OCI-LY3 (cell line): ENCODE measurements at regions not wholly inside any gene's neighbourhood (a gene's known extent, or its start where the extent isn't known, plus 50 kb on each side); places are given as distances from the start of the nearest gene placed in this dataset.

Experiments
- H2AFZ ChIP-seq: fragments of 200-600, 300-600 bp; shearing (Covaris generic); 2 replicates; pipeline ENCODE4 v1.6.0; 2014; ENCODE audit warnings: antibody characterized with exemption, low read depth, low read length
- H3K27ac ChIP-seq: fragments of 200-600, 300-600 bp; sonication (generic); 2 replicates; pipeline ENCODE4 v1.5.1; 2014; ENCODE audit warnings: mild to moderate bottlenecking, low read length, moderate library complexity, mixed read lengths
- H3K27me3 ChIP-seq: fragments of 200-600, 300-600 bp; sonication (generic); 2 replicates; pipeline ENCODE4 v1.6.1; 2014; ENCODE audit warnings: low read depth, low read length, mixed read lengths
- H3K36me3 ChIP-seq: fragments of 200-600, 300-600 bp; sonication (generic); replicated peaks from 2 replicates; pipeline ENCODE3; 2014; ENCODE audit warnings: low read depth, low read length, mixed read lengths
- H3K4me1 ChIP-seq: fragments of 300-600, 200-600 bp; sonication (generic); 2 replicates; pipeline ENCODE4 v1.6.1; 2014; ENCODE audit warnings: low read length, mixed read lengths
- H3K4me2 ChIP-seq: fragments of 200-600, 300-600 bp; sonication (generic); 2 replicates; pipeline ENCODE4 v1.6.1; 2014; ENCODE audit warnings: low read length, mixed read lengths
- H3K4me3 ChIP-seq: fragments of 300-600, 200-600 bp; sonication (generic); 2 replicates; pipeline ENCODE4 v1.5.1; 2014; ENCODE audit warnings: antibody characterized with exemption, mild to moderate bottlenecking, low read length, moderate library complexity
- H3K79me2 ChIP-seq: fragments of 300-600, 200-600 bp; shearing (Covaris generic); 2 replicates; pipeline ENCODE4 v1.6.1; 2014; ENCODE audit warnings: mild to moderate bottlenecking, low read length, mixed read lengths
- H3K9ac ChIP-seq: fragments of 300-600, 200-600 bp; shearing (Covaris generic); 2 replicates; pipeline ENCODE4 v1.6.0; 2014; ENCODE audit warnings: mild to moderate bottlenecking, low read length, moderate library complexity
- H3K9me3 ChIP-seq: fragments of 200-600, 300-600 bp; shearing (Covaris generic); 2 replicates; pipeline ENCODE4 v1.6.1; 2014; ENCODE audit warnings: low read length, mixed read lengths; ENCODE audit not compliant: insufficient read depth
- H4K20me1 ChIP-seq: fragments of 200-600, 300-600 bp; sonication (generic); 2 replicates; pipeline ENCODE4 v1.6.1; 2016; ENCODE audit warnings: low read length, mixed read lengths; ENCODE audit not compliant: insufficient read depth
- EZH2phosphoT487 ChIP-seq: fragments of 200-600 bp; shearing (Covaris generic); IDR thresholded peaks from 2 replicates; pipeline ENCODE4 v1.6.1; 2018; ENCODE audit warnings: antibody characterized with exemption, mixed run types, low read depth
- TF ChIP-seq, protein P1 (sequence below): fragments of 200-600, 300-600 bp; sonication (generic); IDR thresholded peaks from 2 replicates; pipeline ENCODE4 v1.5.1; 2014; ENCODE audit warnings: antibody characterized with exemption, low read length, low read depth

- Histone ChIP-seq H3K4me1 (no peaks in the 10 kb centered on the region), H3K4me2 (no peak overlapping the region), H3K27ac (no peak overlapping the region), H3K27me3 (no peaks in the 10 kb centered on the region), H4K20me1 (no peaks in the 10 kb centered on the region), H3K9me3 (no peaks in the 10 kb centered on the region), H3K4me3 (no peak overlapping the region), H3K36me3 (no peaks in the 10 kb centered on the region), H3K9ac (no peak overlapping the region), H3K79me2 (no peaks in the 10 kb centered on the region), H2AFZ (no peak overlapping the region)
- TF ChIP-seq, protein P1, sequence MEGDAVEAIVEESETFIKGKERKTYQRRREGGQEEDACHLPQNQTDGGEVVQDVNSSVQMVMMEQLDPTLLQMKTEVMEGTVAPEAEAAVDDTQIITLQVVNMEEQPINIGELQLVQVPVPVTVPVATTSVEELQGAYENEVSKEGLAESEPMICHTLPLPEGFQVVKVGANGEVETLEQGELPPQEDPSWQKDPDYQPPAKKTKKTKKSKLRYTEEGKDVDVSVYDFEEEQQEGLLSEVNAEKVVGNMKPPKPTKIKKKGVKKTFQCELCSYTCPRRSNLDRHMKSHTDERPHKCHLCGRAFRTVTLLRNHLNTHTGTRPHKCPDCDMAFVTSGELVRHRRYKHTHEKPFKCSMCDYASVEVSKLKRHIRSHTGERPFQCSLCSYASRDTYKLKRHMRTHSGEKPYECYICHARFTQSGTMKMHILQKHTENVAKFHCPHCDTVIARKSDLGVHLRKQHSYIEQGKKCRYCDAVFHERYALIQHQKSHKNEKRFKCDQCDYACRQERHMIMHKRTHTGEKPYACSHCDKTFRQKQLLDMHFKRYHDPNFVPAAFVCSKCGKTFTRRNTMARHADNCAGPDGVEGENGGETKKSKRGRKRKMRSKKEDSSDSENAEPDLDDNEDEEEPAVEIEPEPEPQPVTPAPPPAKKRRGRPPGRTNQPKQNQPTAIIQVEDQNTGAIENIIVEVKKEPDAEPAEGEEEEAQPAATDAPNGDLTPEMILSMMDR: no peak
- TF ChIP-seq EZH2phosphoT487: no peak
These were observed 204.7 kb upstream of the GAP43 start for GRCh38 chr3:115418583-115418982.

- H3K36me3 ChIP-seq: no peaks in the 10 kb centered on the region
- H3K79me2 ChIP-seq: no peaks in the 10 kb centered on the region
- no peaks in the 10 kb centered on the region for H3K9me3 ChIP-seq
- no peak overlapping the region for H3K4me3 ChIP-seq
- H3K4me2 ChIP-seq: no peak overlapping the region
- H4K20me1 ChIP-seq: no peaks in the 10 kb centered on the region
- no peak overlapping the region for H3K27ac ChIP-seq
- no peaks in the 10 kb centered on the region for H3K27me3 ChIP-seq
- H3K9ac ChIP-seq: no peak overlapping the region
- H3K4me1 ChIP-seq: no peaks in the 10 kb centered on the region
- H2AFZ ChIP-seq: no peak overlapping the region
- TF ChIP-seq EZH2phosphoT487: no peak
- TF ChIP-seq, protein P1: no peak
These were observed 203.2 kb upstream of the GAP43 start for GRCh38 chr3:115420086-115420485.

DNA sequence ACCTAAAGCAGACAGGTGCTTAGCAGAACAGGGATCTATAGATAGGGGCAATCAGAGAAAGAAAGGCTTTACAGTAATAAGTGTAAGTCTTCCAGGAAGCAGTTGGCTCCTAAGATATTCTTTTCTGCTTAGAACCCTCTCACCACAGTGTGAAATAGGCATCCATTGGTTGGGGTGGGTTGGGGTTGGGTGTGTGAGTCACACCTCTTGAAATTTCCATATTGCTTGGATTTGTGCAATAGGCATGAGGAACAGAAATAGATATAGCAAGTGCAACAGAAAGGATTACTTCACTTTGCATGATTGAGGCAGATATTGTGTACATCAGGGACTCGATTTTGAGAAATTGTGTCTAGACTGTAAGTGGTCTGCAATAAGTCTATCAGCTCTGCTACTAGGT is 200.1 kb upstream of the GAP43 start:
- TF ChIP-seq, protein P1: no peak
- no peak for TF ChIP-seq EZH2phosphoT487
- H3K9ac ChIP-seq: no peak overlapping the region
- H3K27ac ChIP-seq: no peak overlapping the region
- no peak overlapping the region for H3K4me3 ChIP-seq
- H3K79me2 ChIP-seq: no peaks in the 10 kb centered on the region
- no peaks in the 10 kb centered on the region for H3K36me3 ChIP-seq
- H3K27me3 ChIP-seq: no peaks in the 10 kb centered on the region
- H3K4me1 ChIP-seq: no peaks in the 10 kb centered on the region
- H3K4me2 ChIP-seq: no peak overlapping the region
- no peaks in the 10 kb centered on the region for H3K9me3 ChIP-seq
- H2AFZ ChIP-seq: no peak overlapping the region
- no peaks in the 10 kb centered on the region for H4K20me1 ChIP-seq

GRCh38 chr3:115428841-115429240 is 194.5 kb upstream of the GAP43 start:
- no peak overlapping the region for H2AFZ ChIP-seq
- no peak overlapping the region for H3K4me3 ChIP-seq
- no peaks in the 10 kb centered on the region for H3K9me3 ChIP-seq
- no peaks in the 10 kb centered on the region for H3K4me1 ChIP-seq
- no peaks in the 10 kb centered on the region for H3K36me3 ChIP-seq
- no peaks in the 10 kb centered on the region for H4K20me1 ChIP-seq
- H3K79me2 ChIP-seq: no peaks in the 10 kb centered on the region
- TF ChIP-seq, protein P1: no peak
- no peak for TF ChIP-seq EZH2phosphoT487
- H3K9ac ChIP-seq: no peak overlapping the region
- no peak overlapping the region for H3K27ac ChIP-seq
- H3K4me2 ChIP-seq: no peak overlapping the region
- H3K27me3 ChIP-seq: no peaks in the 10 kb centered on the region
